HG02678 (cell line): ENCODE measurements at regions not wholly inside any gene's neighbourhood (a gene's known extent, or its start where the extent isn't known, plus 50 kb on each side); places are given as distances from the start of the nearest gene placed in this dataset.
A peak's percentile ranks its signal among the peaks of the same experiment; 100 is the strongest.

Experiments
- ATAC-seq: cut with Tn5 transposase; IDR thresholded peaks from one replicate; pipeline ENCODE4 v1.9.1; 2021; ENCODE audit warnings: mild to moderate bottlenecking, moderate library complexity; ENCODE audit not compliant: unreplicated experiment

- no peak for ATAC-seq
These were observed 260.5 kb downstream of the CENPW start for GRCh38 chr6:126600258-126600916.

DNA sequence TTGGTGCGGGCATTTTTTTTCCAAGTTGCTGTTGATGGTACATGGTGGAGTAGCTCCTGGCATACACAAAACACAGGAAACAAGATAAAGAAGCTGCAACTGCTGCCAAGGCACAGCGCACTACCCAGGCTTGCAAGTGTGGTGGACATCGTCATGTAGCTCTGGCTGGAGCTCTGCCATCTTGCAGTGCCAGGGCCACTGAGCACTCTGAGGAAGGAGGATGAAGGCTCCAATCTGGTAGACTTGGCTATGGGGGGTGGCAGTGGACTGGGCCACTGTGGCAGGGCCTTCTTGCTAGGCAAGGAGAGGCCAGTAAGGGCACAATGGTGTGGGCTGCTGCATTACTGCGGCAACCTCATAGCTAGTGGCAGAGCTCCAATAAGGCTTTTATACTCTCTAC, 263.5 kb downstream of the CENPW start:
- no peak for ATAC-seq

DNA sequence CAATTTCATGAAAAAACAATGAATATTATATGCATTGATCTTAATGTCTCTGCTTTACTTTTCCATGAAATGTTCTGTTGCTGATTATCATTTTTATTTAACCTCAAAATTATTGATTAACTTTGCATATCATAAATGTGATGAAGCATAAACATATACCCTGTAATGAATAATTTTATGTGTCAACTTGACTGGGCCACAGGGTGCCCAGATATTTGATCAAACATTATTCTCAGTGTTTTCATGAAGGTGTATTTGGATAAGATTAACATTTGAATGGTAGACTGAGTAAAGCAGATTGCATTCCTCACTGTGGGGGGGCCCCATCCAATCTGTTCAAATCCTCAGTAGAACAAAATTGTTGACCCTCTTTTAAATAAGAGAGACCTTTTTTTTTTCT, 265.2 kb downstream of the CENPW start:
- ATAC-seq: no peak

DNA sequence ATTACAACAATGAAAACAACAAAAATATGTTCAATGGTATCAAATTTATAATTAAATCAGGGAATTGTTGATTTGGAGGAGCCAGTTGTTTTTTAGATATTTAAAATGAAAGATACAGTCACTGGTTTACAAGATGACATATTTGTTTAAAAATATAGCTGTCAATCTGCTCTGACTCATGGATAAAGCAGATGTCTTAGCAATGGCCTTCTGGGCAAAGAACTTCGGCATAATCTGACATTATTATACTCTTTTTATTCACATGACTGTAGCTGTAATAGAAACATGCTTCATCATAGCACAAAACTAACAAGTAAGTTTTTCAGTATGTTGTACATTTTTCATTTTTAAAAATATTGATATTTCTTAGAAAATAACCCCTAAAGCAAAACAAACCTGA, 267.4 kb downstream of the CENPW start:
- no peak for ATAC-seq

GRCh38 chr6:126608681-126609080, 268.8 kb downstream of the CENPW start:
- ATAC-seq: no peak

- ATAC-seq: no peak
These were observed 275.0 kb downstream of the CENPW start for GRCh38 chr6:126614642-126615504.

GRCh38 chr6:126616866-126617265, 277.0 kb downstream of the CENPW start:
- no peak for ATAC-seq

DNA sequence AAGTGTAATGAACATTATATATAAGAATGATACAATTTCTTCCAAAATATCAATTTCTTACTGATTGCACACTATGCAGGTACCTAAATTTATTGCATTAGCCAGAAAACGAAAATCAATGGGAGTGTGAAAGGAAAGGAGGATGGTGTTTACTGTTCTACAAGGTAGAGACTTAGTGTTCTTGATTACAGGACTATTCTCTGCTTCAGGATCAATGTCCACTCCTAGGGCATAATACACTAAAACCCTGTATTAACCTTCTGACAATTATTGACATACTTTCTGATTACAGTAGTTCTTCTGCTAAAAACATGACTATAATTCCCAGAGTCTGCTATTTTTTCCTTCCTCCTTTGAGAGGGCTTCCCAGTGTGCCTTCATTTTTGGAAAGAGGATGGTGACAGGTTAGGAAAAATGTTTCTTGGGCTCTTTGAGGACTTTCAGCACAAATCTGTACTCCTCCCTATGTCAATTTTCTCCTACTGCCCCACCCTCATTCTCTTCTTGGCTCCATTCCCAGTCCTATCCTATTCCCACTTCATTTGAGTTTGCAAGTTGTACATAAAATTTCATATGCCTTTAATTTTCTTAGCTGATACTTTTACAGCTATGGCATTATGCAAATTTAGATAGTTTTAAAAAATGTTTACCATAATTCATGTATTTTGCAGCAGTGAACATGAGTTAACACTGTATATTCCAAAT, 278.9 kb downstream of the CENPW start:
- ATAC-seq: no peak

- ATAC-seq: no peak
These were observed 280.8 kb downstream of the CENPW start for GRCh38 chr6:126620719-126621118.

DNA sequence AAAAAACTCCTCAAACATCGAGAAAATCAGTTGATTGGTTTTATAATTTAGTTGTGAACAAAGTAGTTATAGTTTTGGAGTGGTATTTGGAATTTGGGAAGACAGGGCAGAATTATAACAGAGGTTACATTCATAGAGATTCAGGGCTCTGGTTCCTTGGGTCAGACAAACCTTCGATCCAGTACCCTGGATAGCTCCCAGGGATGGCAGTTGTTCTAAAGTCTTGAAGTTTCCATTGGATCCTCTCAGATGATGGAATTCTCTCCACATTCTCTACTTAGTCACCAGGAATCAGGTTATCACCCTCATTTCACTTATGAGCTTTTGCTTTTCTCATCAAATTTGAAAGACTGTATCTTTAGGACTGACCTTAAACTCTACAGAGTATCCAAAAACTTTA, 285.1 kb downstream of the CENPW start:
- no peak for ATAC-seq

GRCh38 chr6:126628125-126628524, 288.2 kb downstream of the CENPW start:
- ATAC-seq: peak; percentile 42

- ATAC-seq: no peak
These were observed 291.4 kb downstream of the CENPW start for GRCh38 chr6:126631363-126631762.

- ATAC-seq: no peak
These were observed 292.4 kb downstream of the CENPW start for GRCh38 chr6:126632271-126632670.

- ATAC-seq: no peak
These were observed 293.5 kb downstream of the CENPW start for GRCh38 chr6:126633373-126633772.

GRCh38 chr6:126640356-126640755, 300.4 kb downstream of the CENPW start:
- ATAC-seq: no peak

GRCh38 chr6:126640921-126641320, 301.0 kb downstream of the CENPW start:
- no peak for ATAC-seq

- ATAC-seq: no peak
These were observed 301.7 kb downstream of the CENPW start for GRCh38 chr6:126641641-126642040.

DNA sequence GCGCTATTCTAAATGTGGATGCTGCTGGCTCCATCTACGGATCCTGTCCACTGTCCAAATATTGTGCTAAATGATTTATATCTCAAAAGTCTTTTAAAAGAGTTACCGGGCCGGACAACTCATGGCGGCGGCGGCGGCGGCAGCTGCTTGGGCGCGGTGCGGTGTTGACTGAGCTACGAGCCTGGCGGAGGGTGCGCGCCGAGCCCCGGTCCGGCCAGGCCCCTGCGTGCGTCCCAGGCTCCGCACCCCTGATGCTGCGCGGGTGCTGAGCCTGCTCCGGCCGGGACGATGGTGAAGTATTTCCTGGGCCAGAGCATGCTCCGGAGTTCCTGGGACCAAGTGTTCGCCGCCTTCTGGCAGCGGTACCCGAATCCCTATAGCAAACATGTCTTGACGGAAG, 303.4 kb downstream of the CENPW start:
- no peak for ATAC-seq

DNA sequence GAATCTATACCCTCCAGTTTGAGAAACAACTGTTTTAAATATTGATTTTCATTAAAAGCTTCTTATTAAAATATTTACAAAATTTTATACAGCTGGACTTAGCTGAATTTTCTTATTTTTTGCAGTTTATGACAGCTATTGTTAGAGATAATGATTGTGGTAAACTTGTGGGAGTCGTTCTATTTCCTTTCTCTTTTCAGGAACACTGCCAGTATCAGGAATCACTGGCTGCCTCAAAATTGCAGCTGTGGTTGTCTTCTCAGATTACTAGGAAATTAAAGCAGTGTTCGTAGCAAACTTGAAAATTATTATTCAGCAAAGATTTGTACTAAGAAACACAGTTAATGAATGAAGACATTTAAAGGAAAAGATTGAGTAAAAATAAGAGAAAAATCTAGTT, 311.0 kb downstream of the CENPW start:
- no peak for ATAC-seq

- no peak for ATAC-seq
These were observed 317.8 kb downstream of the CENPW start for GRCh38 chr6:126657561-126658175.

DNA sequence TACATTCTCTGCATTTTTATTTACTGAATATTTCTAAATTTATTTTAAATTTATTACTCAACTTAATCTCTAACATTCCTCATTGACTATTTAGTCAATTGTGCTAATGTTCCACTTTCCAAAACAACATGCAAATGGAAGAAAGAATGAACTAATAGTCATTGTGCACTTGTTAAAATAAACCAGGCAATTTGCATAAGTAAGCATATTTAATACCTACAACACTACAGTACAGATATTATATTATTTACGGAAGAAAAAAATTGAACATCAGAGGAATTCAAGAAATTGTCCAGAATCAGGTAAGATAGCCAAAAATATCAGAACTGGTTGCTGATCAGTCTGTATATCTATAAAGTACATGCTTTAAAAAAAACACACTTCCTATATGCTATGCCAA, 320.5 kb downstream of the CENPW start:
- no peak for ATAC-seq
